Right lobe of liver (tissue), 4 donors: ENCODE measurements at regions not wholly inside any gene's neighbourhood (a gene's known extent, or its start where the extent isn't known, plus 50 kb on each side); places are given as distances from the start of the nearest gene placed in this dataset.

Source experiments
- POLR2A ChIP-seq: fragments of 450-650 bp; IDR thresholded peaks from one replicate; pipeline ENCODE4 v1.6.1; 2017; ENCODE audit warnings: antibody characterized with exemption, mild to moderate bottlenecking
- TF ChIP-seq, protein P1 (sequence below), 4 donors: fragments of 200-600 bp in 3 of 4; fragments of 450-650 bp in 1 of 4; IDR thresholded peaks; one replicate each; pipeline versions ENCODE4 v1.5.1 to v1.8.0; 2016 to 2022; ENCODE audit warnings: antibody characterized with exemption in 4 of 4, mild to moderate bottlenecking in 2 of 4
- donor health status: DM: no; HTN: no; CAD: no.
- donor health status: DM: no; HTN: no; CAD: no.
- donor health status: DM: no; HTN: yes; CAD: no.

DNA sequence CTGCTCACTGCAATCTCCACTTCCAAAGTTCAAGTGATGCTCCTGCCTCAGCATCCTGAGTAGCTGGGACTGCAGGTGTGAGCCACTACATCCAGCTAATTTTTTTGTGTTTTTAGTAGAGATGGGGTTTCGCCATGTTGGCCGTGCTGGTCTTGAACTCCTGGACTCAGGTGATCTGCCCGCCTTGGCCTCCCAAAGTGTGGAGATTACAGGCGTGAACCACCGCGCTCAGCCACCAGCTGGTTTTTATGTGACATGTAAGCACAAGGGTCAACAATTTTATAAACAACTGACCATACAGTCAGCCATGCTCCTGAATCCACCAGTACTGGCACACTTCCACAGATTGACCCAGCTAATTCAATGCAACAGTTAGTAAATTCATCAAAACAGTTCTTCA, 526.3 kb upstream of the LRRC4C start:
- TF ChIP-seq, protein P1, sequence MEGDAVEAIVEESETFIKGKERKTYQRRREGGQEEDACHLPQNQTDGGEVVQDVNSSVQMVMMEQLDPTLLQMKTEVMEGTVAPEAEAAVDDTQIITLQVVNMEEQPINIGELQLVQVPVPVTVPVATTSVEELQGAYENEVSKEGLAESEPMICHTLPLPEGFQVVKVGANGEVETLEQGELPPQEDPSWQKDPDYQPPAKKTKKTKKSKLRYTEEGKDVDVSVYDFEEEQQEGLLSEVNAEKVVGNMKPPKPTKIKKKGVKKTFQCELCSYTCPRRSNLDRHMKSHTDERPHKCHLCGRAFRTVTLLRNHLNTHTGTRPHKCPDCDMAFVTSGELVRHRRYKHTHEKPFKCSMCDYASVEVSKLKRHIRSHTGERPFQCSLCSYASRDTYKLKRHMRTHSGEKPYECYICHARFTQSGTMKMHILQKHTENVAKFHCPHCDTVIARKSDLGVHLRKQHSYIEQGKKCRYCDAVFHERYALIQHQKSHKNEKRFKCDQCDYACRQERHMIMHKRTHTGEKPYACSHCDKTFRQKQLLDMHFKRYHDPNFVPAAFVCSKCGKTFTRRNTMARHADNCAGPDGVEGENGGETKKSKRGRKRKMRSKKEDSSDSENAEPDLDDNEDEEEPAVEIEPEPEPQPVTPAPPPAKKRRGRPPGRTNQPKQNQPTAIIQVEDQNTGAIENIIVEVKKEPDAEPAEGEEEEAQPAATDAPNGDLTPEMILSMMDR (IDR thresholded peaks at IDR 0.05), result no peak
- TF ChIP-seq POLR2A, result no peak
